OCI-LY1 (cell line): ENCODE measurements at regions not wholly inside any gene's neighbourhood (a gene's known extent, or its start where the extent isn't known, plus 50 kb on each side); places are given as distances from the start of the nearest gene placed in this dataset.

ENCODE experiments used
- CTCF ChIP-seq: fragments of 200-600 bp; sonication (generic), shearing (Covaris generic); IDR thresholded peaks from 2 replicates; pipeline ENCODE4 v1.5.1; 2017; ENCODE audit warnings: mild to moderate bottlenecking, antibody characterized with exemption, low read length, moderate library complexity, mixed read lengths
- EZH2 ChIP-seq: fragments of 200-600 bp; sonication (generic), shearing (Covaris generic); IDR thresholded peaks from 2 replicates; pipeline ENCODE4 v1.8.0; 2017; ENCODE audit warnings: borderline replicate concordance, mixed run types, mild to moderate bottlenecking, antibody characterized with exemption, low read length, moderate library complexity, mixed read lengths

GRCh38 chr13:95496485-95496884 lies 56.0 kb upstream of the CLDN10 start:
- TF ChIP-seq CTCF (no peak), EZH2 (no peak)
